OCI-LY1 (cell line): ENCODE measurements at regions not wholly inside any gene's neighbourhood (a gene's known extent, or its start where the extent isn't known, plus 50 kb on each side); places are given as distances from the start of the nearest gene placed in this dataset.

Experiments
- H2AFZ ChIP-seq: fragments of 200-600 bp; sonication (generic), shearing (Covaris generic); 2 replicates; pipeline ENCODE4 v1.6.0; 2014; ENCODE audit warnings: antibody characterized with exemption, mild to moderate bottlenecking, low read length
- H3F3A ChIP-seq: fragments of 200-600 bp; sonication (generic), shearing (Covaris generic); 2 replicates; pipeline ENCODE4 v1.6.0; 2014; ENCODE audit warnings: mild to moderate bottlenecking, antibody characterized with exemption, low read length, moderate library complexity; ENCODE audit not compliant: insufficient read depth
- H3K27ac ChIP-seq: fragments of 200-600 bp; sonication (generic); 2 replicates; pipeline ENCODE4 v1.5.1; 2014; ENCODE audit warnings: low read length, mixed run types, mild to moderate bottlenecking, low read depth; ENCODE audit not compliant: poor library complexity, severe bottlenecking
- H3K27me3 ChIP-seq: fragments of 200-600 bp; sonication (generic); 2 replicates; pipeline ENCODE4 v1.6.0; 2014; ENCODE audit warnings: antibody characterized with exemption, mild to moderate bottlenecking, low read length, moderate library complexity; ENCODE audit not compliant: insufficient read depth
- H3K36me3 ChIP-seq: fragments of 200-600 bp; sonication (generic); 2 replicates; pipeline ENCODE4 v1.6.1; 2014; ENCODE audit warnings: mild to moderate bottlenecking, antibody characterized with exemption, low read length, moderate library complexity, mixed read lengths; ENCODE audit not compliant: insufficient read depth
- H3K4me1 ChIP-seq: fragments of 200-600 bp; sonication (generic); 2 replicates; pipeline ENCODE4 v1.5.1; 2014; ENCODE audit warnings: mild to moderate bottlenecking, low read length, moderate library complexity; ENCODE audit not compliant: insufficient read depth, severe bottlenecking
- H3K4me2 ChIP-seq: fragments of 200-600 bp; sonication (generic), shearing (Covaris generic); 2 replicates; pipeline ENCODE4 v1.6.1; 2014; ENCODE audit warnings: low read length
- H3K4me3 ChIP-seq: fragments of 200-600 bp; sonication (generic); 2 replicates; pipeline ENCODE4 v1.5.1; 2014; ENCODE audit warnings: low read length, low read depth, mild to moderate bottlenecking, mixed read lengths; ENCODE audit not compliant: poor library complexity, severe bottlenecking
- H3K79me2 ChIP-seq: fragments of 200-600 bp; shearing (Covaris generic); 2 replicates; pipeline ENCODE4 v1.6.1; 2016; ENCODE audit warnings: mixed run types, low read length, mixed read lengths; ENCODE audit not compliant: insufficient read depth
- H3K9ac ChIP-seq: fragments of 200-600 bp; sonication (generic), shearing (Covaris generic); 2 replicates; pipeline ENCODE4 v1.6.1; 2014; ENCODE audit warnings: mild to moderate bottlenecking, low read length, mixed read lengths
- H3K9me2 ChIP-seq: fragments of 200-600 bp; sonication (generic), shearing (Covaris generic); 2 replicates; pipeline ENCODE4 v1.6.1; 2014; ENCODE audit warnings: low read depth, mild to moderate bottlenecking, low read length, mixed read lengths
- H3K9me3 ChIP-seq: fragments of 200-600 bp; shearing (Covaris generic); 2 replicates; pipeline ENCODE4 v1.6.1; 2014; ENCODE audit warnings: low read length, mixed read lengths
- H4K20me1 ChIP-seq: fragments of 200-600 bp; sonication (generic), shearing (Covaris generic); 2 replicates; pipeline ENCODE4 v1.6.0; 2016; ENCODE audit warnings: mild to moderate bottlenecking, low read length; ENCODE audit not compliant: insufficient read depth
- CTCF ChIP-seq: fragments of 200-600 bp; sonication (generic), shearing (Covaris generic); IDR thresholded peaks from 2 replicates; pipeline ENCODE4 v1.5.1; 2017; ENCODE audit warnings: mild to moderate bottlenecking, antibody characterized with exemption, low read length, moderate library complexity, mixed read lengths
- EZH2 ChIP-seq: fragments of 200-600 bp; sonication (generic), shearing (Covaris generic); IDR thresholded peaks from 2 replicates; pipeline ENCODE4 v1.8.0; 2017; ENCODE audit warnings: borderline replicate concordance, mixed run types, mild to moderate bottlenecking, antibody characterized with exemption, low read length, moderate library complexity, mixed read lengths

DNA sequence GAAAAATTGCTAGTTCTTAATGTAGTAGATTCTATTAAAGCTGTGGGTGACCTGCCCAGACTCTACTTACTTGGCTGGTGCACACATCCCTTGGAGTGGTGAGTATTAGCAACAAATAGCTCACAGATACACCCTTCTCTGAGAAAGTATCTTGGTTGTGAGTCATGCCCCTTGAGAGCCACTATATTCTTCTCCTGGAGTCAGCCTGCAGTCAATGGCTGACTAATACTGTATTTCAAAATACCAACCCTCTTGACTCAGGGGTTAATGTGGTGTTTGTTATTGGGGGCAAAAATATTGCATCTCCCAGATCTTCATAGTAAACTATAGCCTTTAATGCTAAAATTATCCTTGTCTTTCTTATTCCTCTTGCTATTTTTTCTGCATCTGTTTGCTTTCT lies 354.9 kb downstream of the BMPER start:
- H3K9ac ChIP-seq = no peak overlapping the region
- no peak overlapping the region for H2AFZ ChIP-seq
- H3K4me2 ChIP-seq = no peak overlapping the region

DNA sequence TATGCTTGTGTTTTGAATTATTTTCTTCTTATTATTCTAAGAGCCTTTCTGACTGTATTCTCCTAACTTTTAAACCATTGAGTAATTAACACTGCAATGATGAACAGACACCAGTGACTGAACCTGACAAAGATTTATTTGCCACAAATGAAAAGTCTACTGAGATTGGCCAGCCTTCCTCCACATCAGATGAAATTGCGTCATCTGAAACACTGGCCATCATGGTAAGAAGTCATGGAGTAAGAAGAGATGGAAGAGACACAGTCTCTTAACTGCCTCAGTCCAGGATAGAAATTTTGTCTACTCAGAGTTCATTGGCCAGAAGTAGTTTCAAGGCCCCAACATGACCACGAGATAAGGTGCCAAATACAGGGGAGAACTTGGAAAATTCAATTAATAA lies 357.8 kb downstream of the BMPER start:
- Histone ChIP-seq H3K36me3 (no peaks in the 10 kb centered on the region), H3K4me3 (no peak overlapping the region), H4K20me1 (no peaks in the 10 kb centered on the region), H3F3A (no peaks in the 10 kb centered on the region), H3K4me1 (no peaks in the 10 kb centered on the region), H3K27me3 (no peaks in the 10 kb centered on the region), H3K9ac (no peak overlapping the region), H3K79me2 (no peaks in the 10 kb centered on the region), H3K27ac (no peak overlapping the region), H3K4me2 (no peak overlapping the region), H3K9me2 (no peaks in the 10 kb centered on the region), H3K9me3 (no peaks in the 10 kb centered on the region; the same call in 1 of the 2 replicates), H2AFZ (no peak overlapping the region)
- no peak for TF ChIP-seq CTCF
- no peak for TF ChIP-seq EZH2

More for the DNA sequence above, 354.9 kb downstream of the BMPER start:
- Histone ChIP-seq H3K27ac (no peak overlapping the region), H3K4me1 (no peaks in the 10 kb centered on the region), H3K9me3 (no peaks in the 10 kb centered on the region; the same call in 1 of the 2 replicates), H4K20me1 (no peaks in the 10 kb centered on the region), H3K79me2 (no peaks in the 10 kb centered on the region), H3F3A (no peaks in the 10 kb centered on the region), H3K27me3 (no peaks in the 10 kb centered on the region), H3K9me2 (no peaks in the 10 kb centered on the region), H3K36me3 (no peaks in the 10 kb centered on the region), H3K4me3 (no peak overlapping the region)
- TF ChIP-seq EZH2 (no peak), CTCF (no peak)

GRCh38 chr7:34269084-34269483 lies 363.7 kb downstream of the BMPER start:
- no peaks in the 10 kb centered on the region for H3K4me1 ChIP-seq
- H3K9me3 ChIP-seq = no peaks in the 10 kb centered on the region
- H3K4me3 ChIP-seq = no peak overlapping the region
- TF ChIP-seq CTCF (no peak), EZH2 (no peak)
- no peak overlapping the region for H3K4me2 ChIP-seq
- H3K9ac ChIP-seq = no peak overlapping the region
- no peaks in the 10 kb centered on the region for H3K9me2 ChIP-seq
- H3K79me2 ChIP-seq = no peaks in the 10 kb centered on the region
- no peaks in the 10 kb centered on the region for H3K27me3 ChIP-seq
- H3K27ac ChIP-seq = no peak overlapping the region
- no peak overlapping the region for H2AFZ ChIP-seq
- H3K36me3 ChIP-seq = no peaks in the 10 kb centered on the region
- no peaks in the 10 kb centered on the region for H3F3A ChIP-seq
- H4K20me1 ChIP-seq = no peaks in the 10 kb centered on the region
